ACC112 (cell line): ENCODE measurements at regions not wholly inside any gene's neighbourhood (a gene's known extent, or its start where the extent isn't known, plus 50 kb on each side); places are given as distances from the start of the nearest gene placed in this dataset.
"Not testable (repeated sequence)": the region's sequence is repeated elsewhere in the genome, so short reads cannot be mapped to it uniquely, and the experiment has no call there.

Experiments used
- H2AFZ ChIP-seq: fragments of 200-600 bp; sonication (generic); one replicate; pipeline ENCODE4 v1.6.0; 2017; ENCODE audit warnings: antibody characterized with exemption, low read length; ENCODE audit not compliant: unreplicated experiment
- H3K27ac ChIP-seq: fragments of 200-600 bp; sonication (generic); 2 replicates; pipeline ENCODE4 v1.5.1; 2014; ENCODE audit warnings: low read depth, mild to moderate bottlenecking, antibody characterized with exemption, low read length, moderate library complexity
- H3K27me3 ChIP-seq: fragments of 200-600 bp; sonication (generic); 2 replicates; pipeline ENCODE4 v1.6.1; 2014; ENCODE audit warnings: mild to moderate bottlenecking, antibody characterized with exemption, low read length, moderate library complexity, mixed read lengths; ENCODE audit not compliant: insufficient read depth
- H3K36me3 ChIP-seq: fragments of 200-600 bp; sonication (generic); 2 replicates; pipeline ENCODE4 v1.6.1; 2016; ENCODE audit warnings: mild to moderate bottlenecking, antibody characterized with exemption, low read length, moderate library complexity, mixed read lengths; ENCODE audit not compliant: insufficient read depth
- H3K4me1 ChIP-seq: fragments of 200-600 bp; sonication (generic); one replicate; pipeline ENCODE4 v1.6.1; 2016; ENCODE audit warnings: low read length, mixed read lengths; ENCODE audit not compliant: insufficient read depth, unreplicated experiment, control insufficient read depth
- H3K4me3 ChIP-seq: fragments of 200-600 bp; sonication (generic); 2 replicates; pipeline ENCODE4 v1.5.1; 2014; ENCODE audit warnings: mild to moderate bottlenecking, low read depth, low read length
- H3K79me2 ChIP-seq: fragments of 200-600 bp; sonication (generic); one replicate; pipeline ENCODE4 v1.6.0; 2016; ENCODE audit warnings: low read length; ENCODE audit not compliant: control insufficient read depth, unreplicated experiment, insufficient read depth

- Histone ChIP-seq H2AFZ (no peak overlapping the region), H3K36me3 (no peaks in the 10 kb centered on the region), H3K27ac (no peak overlapping the region), H3K4me3 (no peak overlapping the region), H3K79me2 (no peaks in the 10 kb centered on the region), H3K27me3 (peaks cover 31% of the 10 kb centered on the region), H3K4me1 (no peaks in the 10 kb centered on the region)
Observed at GRCh38 chr2:16773080-16773713, 107.6 kb upstream of the CYRIA start.

GRCh38 chr2:16767789-16768476, 102.3 kb upstream of the CYRIA start:
- H3K4me3 ChIP-seq: no peak overlapping the region
- no peaks in the 10 kb centered on the region for H3K79me2 ChIP-seq
- no peak overlapping the region for H3K27ac ChIP-seq
- peaks cover 41% of the 10 kb centered on the region for H3K27me3 ChIP-seq
- no peaks in the 10 kb centered on the region for H3K4me1 ChIP-seq
- H2AFZ ChIP-seq: no peak overlapping the region
- H3K36me3 ChIP-seq: no peaks in the 10 kb centered on the region

DNA sequence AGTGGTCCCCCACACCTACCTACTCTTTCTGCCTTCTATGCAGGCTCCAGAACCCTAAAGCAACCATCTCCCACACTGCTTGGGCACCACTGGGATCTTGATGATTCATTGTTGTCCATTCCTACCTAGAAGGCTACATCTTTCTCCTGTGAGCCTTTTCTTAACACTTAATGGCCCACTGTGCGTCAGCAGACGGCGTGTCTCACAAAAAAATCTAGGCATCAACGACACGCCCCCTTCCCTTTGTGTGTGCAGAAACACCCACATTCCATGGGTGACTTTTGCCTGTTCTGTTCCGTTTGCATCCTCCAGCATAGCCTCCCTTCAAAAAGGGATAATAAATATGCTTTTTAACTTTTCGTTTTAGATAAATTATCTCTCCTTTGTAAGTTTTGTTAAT, 99.7 kb upstream of the CYRIA start:
- Histone ChIP-seq H3K27ac (no peak overlapping the region), H3K36me3 (no peaks in the 10 kb centered on the region), H2AFZ (no peak overlapping the region), H3K4me3 (no peak overlapping the region), H3K4me1 (no peaks in the 10 kb centered on the region), H3K27me3 (peaks cover 37% of the 10 kb centered on the region), H3K79me2 (no peaks in the 10 kb centered on the region)

DNA sequence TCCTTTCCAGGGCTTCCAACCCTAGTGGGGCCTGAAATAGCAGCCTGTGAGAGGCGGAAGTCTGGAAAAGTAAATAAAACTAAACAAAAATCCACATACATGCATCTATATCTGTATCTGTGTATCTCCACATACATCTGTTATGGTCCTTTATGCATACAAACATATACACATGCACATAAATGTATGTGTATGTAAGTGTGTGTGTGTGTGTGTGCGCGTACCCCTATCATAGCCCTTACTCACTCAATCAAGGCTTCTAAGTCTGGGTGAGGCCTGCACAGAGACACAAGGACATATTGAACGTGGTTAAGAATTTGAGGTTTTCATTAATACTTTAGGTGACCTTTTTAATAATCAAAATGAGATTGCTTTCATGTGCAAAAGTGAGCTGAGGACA, 98.9 kb upstream of the CYRIA start:
- Histone ChIP-seq H3K36me3 (no peaks in the 10 kb centered on the region), H3K27me3 (peaks cover 28% of the 10 kb centered on the region), H3K79me2 (no peaks in the 10 kb centered on the region), H3K27ac (no peak overlapping the region), H3K4me1 (no peaks in the 10 kb centered on the region), H3K4me3 (no peak overlapping the region), H2AFZ (no peak overlapping the region)

DNA sequence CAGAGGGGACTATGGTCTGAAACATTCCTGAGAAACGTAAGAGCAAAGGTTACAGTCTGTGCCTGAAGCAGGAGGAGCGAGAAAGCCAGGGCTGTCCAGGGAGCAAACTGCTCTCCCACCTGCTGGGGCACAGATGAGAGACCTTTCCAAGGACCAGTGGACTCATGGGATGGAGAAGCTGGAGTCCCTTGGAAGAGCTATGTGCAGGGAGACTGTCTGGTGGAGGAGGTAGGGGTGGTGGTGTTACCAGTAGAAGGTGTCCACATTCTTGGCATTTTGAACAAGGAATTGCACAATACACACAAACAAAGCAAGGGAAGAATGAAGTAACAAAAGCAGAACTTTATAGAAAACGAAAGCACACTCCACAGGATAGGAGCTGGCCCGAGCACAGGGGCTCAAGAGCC, 97.9 kb upstream of the CYRIA start:
- no peaks in the 10 kb centered on the region for H3K36me3 ChIP-seq
- H3K27me3 ChIP-seq: peaks cover 18% of the 10 kb centered on the region
- H3K4me3 ChIP-seq: no peak overlapping the region
- H3K27ac ChIP-seq: no peak overlapping the region
- no peaks in the 10 kb centered on the region for H3K79me2 ChIP-seq
- H3K4me1 ChIP-seq: no peaks in the 10 kb centered on the region
- H2AFZ ChIP-seq: no peak overlapping the region

- Histone ChIP-seq H3K4me3 (no peak overlapping the region), H3K27ac (no peak overlapping the region), H3K4me1 (no peaks in the 10 kb centered on the region), H3K79me2 (no peaks in the 10 kb centered on the region), H3K27me3 (peaks cover 14% of the 10 kb centered on the region), H2AFZ (no peak overlapping the region), H3K36me3 (no peaks in the 10 kb centered on the region)
Observed at GRCh38 chr2:16763056-16763455, 97.4 kb upstream of the CYRIA start.

- Histone ChIP-seq H3K4me3 (no peak overlapping the region), H3K4me1 (no peaks in the 10 kb centered on the region), H3K36me3 (no peaks in the 10 kb centered on the region), H3K27ac (no peak overlapping the region), H3K79me2 (no peaks in the 10 kb centered on the region), H3K27me3 (peaks cover 14% of the 10 kb centered on the region), H2AFZ (no peak overlapping the region)
Observed at GRCh38 chr2:16760426-16760825, 94.8 kb upstream of the CYRIA start.

GRCh38 chr2:16756831-16757644, 91.4 kb upstream of the CYRIA start:
- Histone ChIP-seq H2AFZ (no peak overlapping the region), H3K4me1 (no peaks in the 10 kb centered on the region), H3K27me3 (peaks cover 25% of the 10 kb centered on the region), H3K79me2 (no peaks in the 10 kb centered on the region), H3K36me3 (no peaks in the 10 kb centered on the region), H3K4me3 (no peak overlapping the region), H3K27ac (no peak overlapping the region)

DNA sequence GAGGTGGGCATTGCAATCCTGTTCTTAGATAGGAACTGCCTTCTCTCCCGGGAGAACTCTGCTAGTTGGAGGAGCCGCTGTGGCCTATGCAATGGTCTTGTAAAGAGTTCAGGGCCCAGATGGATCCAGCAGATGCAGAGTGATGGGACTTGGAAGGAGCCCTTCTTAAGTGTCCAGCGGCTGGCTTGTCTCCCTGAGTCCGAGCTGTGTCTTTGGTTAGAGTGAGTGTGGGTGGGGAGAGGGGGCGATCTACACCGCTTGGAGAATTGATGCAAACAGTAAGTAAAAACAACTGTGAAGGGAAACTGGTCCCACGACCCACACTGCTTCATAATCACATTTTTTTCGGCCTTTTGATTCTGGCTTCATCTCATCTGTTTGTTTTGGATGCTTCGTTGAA, 89.8 kb upstream of the CYRIA start:
- Histone ChIP-seq H3K4me1 (no peaks in the 10 kb centered on the region), H3K36me3 (no peaks in the 10 kb centered on the region), H3K4me3 (no peak overlapping the region), H3K27me3 (peaks cover 19% of the 10 kb centered on the region; the same call in 1 of the 2 replicates), H3K79me2 (no peaks in the 10 kb centered on the region), H3K27ac (no peak overlapping the region), H2AFZ (no peak overlapping the region)

GRCh38 chr2:16753025-16753424, 87.4 kb upstream of the CYRIA start:
- H3K4me3 ChIP-seq, H3K27ac ChIP-seq, H3K36me3 ChIP-seq, H2AFZ ChIP-seq, H3K79me2 ChIP-seq, H3K4me1 ChIP-seq: not testable (repeated sequence)
- peaks cover 19% of the 10 kb centered on the region; the same call in 1 of the 2 replicates for H3K27me3 ChIP-seq

- H3K27ac ChIP-seq, H2AFZ ChIP-seq, H3K4me1 ChIP-seq, H3K4me3 ChIP-seq, H3K36me3 ChIP-seq, H3K79me2 ChIP-seq: not testable (repeated sequence)
- peaks cover 15% of the 10 kb centered on the region; the same call in 1 of the 2 replicates for H3K27me3 ChIP-seq
Observed at GRCh38 chr2:16750925-16751214, 85.2 kb upstream of the CYRIA start.
